ENCODE measurements at regions not wholly inside any gene's neighbourhood (a gene's known extent, or its start where the extent isn't known, plus 50 kb on each side); places are given as distances from the start of the nearest gene placed in this dataset.

DNA sequence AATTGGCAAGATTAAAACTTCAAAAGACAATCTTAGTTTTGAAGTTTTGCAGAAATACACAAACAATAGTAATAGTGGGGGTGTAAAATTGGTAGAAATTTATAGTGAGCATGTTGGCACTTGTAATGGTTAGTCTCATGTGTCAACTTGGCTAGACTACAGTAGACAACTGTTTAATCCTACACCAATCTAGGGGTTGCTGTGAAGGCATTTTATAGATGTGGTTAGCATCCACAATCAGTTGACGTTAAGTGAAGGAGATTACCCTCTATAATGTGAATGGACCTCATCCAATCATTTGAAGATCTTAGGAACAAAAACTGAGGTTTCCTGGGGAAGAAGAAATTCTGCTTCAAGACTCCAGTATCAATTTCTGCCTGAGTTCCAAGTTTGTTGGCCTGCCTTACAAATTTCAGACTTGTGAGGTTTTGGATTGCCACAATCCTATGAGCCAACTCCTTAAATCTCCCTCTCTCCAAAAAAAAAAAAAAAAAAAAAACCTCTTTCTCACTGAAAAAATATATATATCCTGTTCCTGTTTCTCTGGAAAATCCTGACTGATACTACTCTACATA, 531.6 kb upstream of the IGFBP3 start:
- TF ChIP-seq YY1 (IDR thresholded peaks at IDR 0.05) = no peak
- TF ChIP-seq CTCF (IDR thresholded peaks at IDR 0.05; ENCODE audit: low read depth, low read length, missing input control) = no peak
- no peak for TF ChIP-seq TAF1 (conservative IDR thresholded peaks at IDR 0.05)
- TF ChIP-seq, protein P1, sequence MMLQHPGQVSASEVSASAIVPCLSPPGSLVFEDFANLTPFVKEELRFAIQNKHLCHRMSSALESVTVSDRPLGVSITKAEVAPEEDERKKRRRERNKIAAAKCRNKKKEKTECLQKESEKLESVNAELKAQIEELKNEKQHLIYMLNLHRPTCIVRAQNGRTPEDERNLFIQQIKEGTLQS (IDR thresholded peaks at IDR 0.05) = no peak
- TF ChIP-seq FOXA1 (IDR thresholded peaks at IDR 0.05) = no peak
- TF ChIP-seq, protein P2, sequence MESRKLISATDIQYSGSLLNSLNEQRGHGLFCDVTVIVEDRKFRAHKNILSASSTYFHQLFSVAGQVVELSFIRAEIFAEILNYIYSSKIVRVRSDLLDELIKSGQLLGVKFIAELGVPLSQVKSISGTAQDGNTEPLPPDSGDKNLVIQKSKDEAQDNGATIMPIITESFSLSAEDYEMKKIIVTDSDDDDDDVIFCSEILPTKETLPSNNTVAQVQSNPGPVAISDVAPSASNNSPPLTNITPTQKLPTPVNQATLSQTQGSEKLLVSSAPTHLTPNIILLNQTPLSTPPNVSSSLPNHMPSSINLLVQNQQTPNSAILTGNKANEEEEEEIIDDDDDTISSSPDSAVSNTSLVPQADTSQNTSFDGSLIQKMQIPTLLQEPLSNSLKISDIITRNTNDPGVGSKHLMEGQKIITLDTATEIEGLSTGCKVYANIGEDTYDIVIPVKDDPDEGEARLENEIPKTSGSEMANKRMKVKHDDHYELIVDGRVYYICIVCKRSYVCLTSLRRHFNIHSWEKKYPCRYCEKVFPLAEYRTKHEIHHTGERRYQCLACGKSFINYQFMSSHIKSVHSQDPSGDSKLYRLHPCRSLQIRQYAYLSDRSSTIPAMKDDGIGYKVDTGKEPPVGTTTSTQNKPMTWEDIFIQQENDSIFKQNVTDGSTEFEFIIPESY (IDR thresholded peaks at IDR 0.05) = no peak
- TF ChIP-seq GABPA (IDR thresholded peaks at IDR 0.05 in 1 of 2, conservative IDR thresholded peaks at IDR 0.05 in 1 of 2) = no peak
- no peak for TF ChIP-seq EGR1 (IDR thresholded peaks at IDR 0.05; ENCODE audit: low read depth in 2 of 2)
- TF ChIP-seq, protein P3, sequence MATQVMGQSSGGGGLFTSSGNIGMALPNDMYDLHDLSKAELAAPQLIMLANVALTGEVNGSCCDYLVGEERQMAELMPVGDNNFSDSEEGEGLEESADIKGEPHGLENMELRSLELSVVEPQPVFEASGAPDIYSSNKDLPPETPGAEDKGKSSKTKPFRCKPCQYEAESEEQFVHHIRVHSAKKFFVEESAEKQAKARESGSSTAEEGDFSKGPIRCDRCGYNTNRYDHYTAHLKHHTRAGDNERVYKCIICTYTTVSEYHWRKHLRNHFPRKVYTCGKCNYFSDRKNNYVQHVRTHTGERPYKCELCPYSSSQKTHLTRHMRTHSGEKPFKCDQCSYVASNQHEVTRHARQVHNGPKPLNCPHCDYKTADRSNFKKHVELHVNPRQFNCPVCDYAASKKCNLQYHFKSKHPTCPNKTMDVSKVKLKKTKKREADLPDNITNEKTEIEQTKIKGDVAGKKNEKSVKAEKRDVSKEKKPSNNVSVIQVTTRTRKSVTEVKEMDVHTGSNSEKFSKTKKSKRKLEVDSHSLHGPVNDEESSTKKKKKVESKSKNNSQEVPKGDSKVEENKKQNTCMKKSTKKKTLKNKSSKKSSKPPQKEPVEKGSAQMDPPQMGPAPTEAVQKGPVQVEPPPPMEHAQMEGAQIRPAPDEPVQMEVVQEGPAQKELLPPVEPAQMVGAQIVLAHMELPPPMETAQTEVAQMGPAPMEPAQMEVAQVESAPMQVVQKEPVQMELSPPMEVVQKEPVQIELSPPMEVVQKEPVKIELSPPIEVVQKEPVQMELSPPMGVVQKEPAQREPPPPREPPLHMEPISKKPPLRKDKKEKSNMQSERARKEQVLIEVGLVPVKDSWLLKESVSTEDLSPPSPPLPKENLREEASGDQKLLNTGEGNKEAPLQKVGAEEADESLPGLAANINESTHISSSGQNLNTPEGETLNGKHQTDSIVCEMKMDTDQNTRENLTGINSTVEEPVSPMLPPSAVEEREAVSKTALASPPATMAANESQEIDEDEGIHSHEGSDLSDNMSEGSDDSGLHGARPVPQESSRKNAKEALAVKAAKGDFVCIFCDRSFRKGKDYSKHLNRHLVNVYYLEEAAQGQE (IDR thresholded peaks at IDR 0.05) = no peak
- TF ChIP-seq NR2F2 (IDR thresholded peaks at IDR 0.05) = no peak
- TF ChIP-seq JUND (IDR thresholded peaks at IDR 0.05) = no peak
- TF ChIP-seq SP1 (IDR thresholded peaks at IDR 0.05) = no peak

Measured in liver (tissue), 3 donors.